ENCODE measurements at regions not wholly inside any gene's neighbourhood (a gene's known extent, or its start where the extent isn't known, plus 50 kb on each side); places are given as distances from the start of the nearest gene placed in this dataset.

GRCh38 chr13:34265046-34265679 is 447.2 kb downstream of the RFC3 start:
- TF ChIP-seq CTCF (IDR thresholded peaks at IDR 0.05) (no peak), POLR2A (IDR thresholded peaks at IDR 0.05) (no peak)
